ENCODE measurements at regions not wholly inside any gene's neighbourhood (a gene's known extent, or its start where the extent isn't known, plus 50 kb on each side); places are given as distances from the start of the nearest gene placed in this dataset.
"Not testable (repeated sequence)": the region's sequence is repeated elsewhere in the genome, so short reads cannot be mapped to it uniquely, and the experiment has no call there.

- TF ChIP-seq, protein P1, sequence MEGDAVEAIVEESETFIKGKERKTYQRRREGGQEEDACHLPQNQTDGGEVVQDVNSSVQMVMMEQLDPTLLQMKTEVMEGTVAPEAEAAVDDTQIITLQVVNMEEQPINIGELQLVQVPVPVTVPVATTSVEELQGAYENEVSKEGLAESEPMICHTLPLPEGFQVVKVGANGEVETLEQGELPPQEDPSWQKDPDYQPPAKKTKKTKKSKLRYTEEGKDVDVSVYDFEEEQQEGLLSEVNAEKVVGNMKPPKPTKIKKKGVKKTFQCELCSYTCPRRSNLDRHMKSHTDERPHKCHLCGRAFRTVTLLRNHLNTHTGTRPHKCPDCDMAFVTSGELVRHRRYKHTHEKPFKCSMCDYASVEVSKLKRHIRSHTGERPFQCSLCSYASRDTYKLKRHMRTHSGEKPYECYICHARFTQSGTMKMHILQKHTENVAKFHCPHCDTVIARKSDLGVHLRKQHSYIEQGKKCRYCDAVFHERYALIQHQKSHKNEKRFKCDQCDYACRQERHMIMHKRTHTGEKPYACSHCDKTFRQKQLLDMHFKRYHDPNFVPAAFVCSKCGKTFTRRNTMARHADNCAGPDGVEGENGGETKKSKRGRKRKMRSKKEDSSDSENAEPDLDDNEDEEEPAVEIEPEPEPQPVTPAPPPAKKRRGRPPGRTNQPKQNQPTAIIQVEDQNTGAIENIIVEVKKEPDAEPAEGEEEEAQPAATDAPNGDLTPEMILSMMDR (conservative IDR thresholded peaks at IDR 0.05) = no peak
- no peak overlapping the region for H3K27ac ChIP-seq
These were observed 59.8 kb upstream of the ZPLD1 start for GRCh38 chr3:102374863-102375634.

DNA sequence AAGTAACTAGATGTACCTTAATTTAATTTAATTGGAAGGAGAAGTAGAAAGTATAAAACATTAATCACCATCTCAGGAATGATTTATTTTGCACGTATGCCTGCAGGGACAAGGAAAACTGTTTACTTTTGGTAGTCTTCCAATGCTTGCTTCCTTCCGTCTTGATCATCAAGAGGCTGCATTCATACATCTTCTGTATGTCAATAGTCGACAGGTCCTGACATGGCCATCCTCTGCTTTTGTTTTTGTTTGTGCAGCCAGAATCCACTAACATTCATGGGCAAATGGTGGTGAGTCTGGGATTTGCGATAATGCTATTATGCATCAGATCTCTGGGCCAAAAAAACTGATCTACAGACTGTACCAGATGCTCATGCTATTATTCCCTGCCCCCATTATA lies 56.6 kb upstream of the ZPLD1 start:
- no peak overlapping the region for H3K27ac ChIP-seq
- TF ChIP-seq, protein P1 (conservative IDR thresholded peaks at IDR 0.05) = no peak

- H3K27ac ChIP-seq = not testable (repeated sequence)
These were observed 52.6 kb upstream of the ZPLD1 start for GRCh38 chr3:102382201-102382600.

All from VCaP (cell line).